ENCODE measurements at regions not wholly inside any gene's neighbourhood (a gene's known extent, or its start where the extent isn't known, plus 50 kb on each side); places are given as distances from the start of the nearest gene placed in this dataset.
A peak's percentile ranks its signal among the peaks of the same experiment; 100 is the strongest.
"Not testable (repeated sequence)": the region's sequence is repeated elsewhere in the genome, so short reads cannot be mapped to it uniquely, and the experiment has no call there.

- DNase-seq: no peak
These were observed 53.2 kb upstream of the TMEM254 start for GRCh38 chr10:80025281-80025680.

- not testable (repeated sequence) for DNase-seq
These were observed 56.0 kb upstream of the TMEM254 start for GRCh38 chr10:80022408-80023001.

GRCh38 chr10:80018406-80018984 lies 60.0 kb upstream of the TMEM254 start:
- peak; percentile 81 for DNase-seq

GRCh38 chr10:80017186-80017585 lies 61.3 kb upstream of the TMEM254 start:
- not testable (repeated sequence) for DNase-seq

- DNase-seq: no peak
These were observed 62.3 kb upstream of the TMEM254 start for GRCh38 chr10:80015911-80016830.

DNA sequence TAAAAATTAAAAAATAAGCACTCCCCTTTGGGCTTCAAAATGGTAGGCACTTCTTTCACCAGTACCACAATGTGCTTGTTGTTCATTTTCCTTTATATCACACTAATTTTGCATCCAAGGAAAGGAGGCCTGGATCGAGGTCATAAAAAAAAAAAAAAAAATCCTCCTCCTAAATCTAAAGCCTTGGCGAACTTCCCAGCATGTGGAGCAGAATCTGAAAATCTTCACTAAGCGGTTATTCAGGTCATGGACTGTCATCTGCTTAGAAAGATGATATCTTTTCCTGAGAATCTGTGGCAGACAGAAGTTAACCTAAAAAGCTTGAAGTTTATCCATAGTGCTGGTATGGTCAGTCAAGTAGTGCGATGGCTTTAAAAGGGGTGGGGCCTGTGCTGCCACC lies 64.2 kb upstream of the SFTPD start:
- DNase-seq: not testable (repeated sequence)

DNA sequence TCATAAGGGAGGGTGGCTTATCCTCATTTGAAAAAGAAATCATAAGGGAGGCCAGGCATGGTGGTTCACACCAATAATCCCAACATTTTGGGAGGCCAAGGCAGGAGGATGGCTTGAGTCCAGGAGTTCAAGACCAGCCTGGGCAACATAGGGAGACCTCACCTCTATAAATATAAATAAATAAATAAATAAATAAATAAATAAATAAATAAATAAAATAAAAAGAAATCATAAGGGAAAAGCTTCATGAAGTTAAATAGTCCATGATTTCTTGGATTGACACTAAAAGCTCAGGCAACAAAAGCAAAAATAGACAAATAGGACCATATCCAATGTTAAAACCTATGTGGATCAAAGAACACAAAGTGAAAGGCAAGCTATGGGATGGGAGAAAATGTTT lies 62.2 kb upstream of the SFTPD start:
- not testable (repeated sequence) for DNase-seq

- DNase-seq: no peak
These were observed 51.6 kb upstream of the SFTPD start for GRCh38 chr10:80000541-80000940.
